GM12892 (cell line): ENCODE measurements at regions not wholly inside any gene's neighbourhood (a gene's known extent, or its start where the extent isn't known, plus 50 kb on each side); places are given as distances from the start of the nearest gene placed in this dataset.

ENCODE experiments used
- DNase-seq: peaks from one replicate; pipeline ENCODE4 v3.0.0; 2011; ENCODE audit not compliant: insufficient read length
- FAIRE-seq: peaks from 2 replicates; lab custom pipeline; 2011; peaks lifted over from hg19 to GRCh38; lab: Jason Lieb, UNC
- POLR2A ChIP-seq: IDR thresholded peaks from 2 replicates; pipeline ENCODE4 v1.6.1; 2011; ENCODE audit warnings: low read depth, low read length, control low read depth
- POLR2AphosphoS5 ChIP-seq: IDR thresholded peaks from 2 replicates; pipeline ENCODE4 v1.6.1; 2011; ENCODE audit warnings: low read depth, low read length, control low read depth
- TAF1 ChIP-seq: IDR thresholded peaks from 2 replicates; pipeline ENCODE4 v1.6.1; 2011; ENCODE audit warnings: low read depth, mild to moderate bottlenecking, control low read depth, low read length, borderline replicate concordance

GRCh38 chr6:169968541-169969270 lies 217.3 kb downstream of the ERMARD start:
- FAIRE-seq (no peak), DNase-seq (no peak)
- TF ChIP-seq POLR2A: no peak
- no peak for TF ChIP-seq TAF1
- no peak for TF ChIP-seq POLR2AphosphoS5

- FAIRE-seq: no peak
- no peak for DNase-seq
- TF ChIP-seq TAF1 (no peak), POLR2AphosphoS5 (no peak), POLR2A (no peak)
These were observed 216.3 kb downstream of the ERMARD start for GRCh38 chr6:169967687-169968086.

GRCh38 chr6:169966312-169967181 lies 215.1 kb downstream of the ERMARD start:
- DNase-seq: no peak
- no peak for FAIRE-seq
- TF ChIP-seq POLR2A (no peak), POLR2AphosphoS5 (no peak), TAF1 (no peak)

GRCh38 chr6:169965657-169966311 lies 214.4 kb downstream of the ERMARD start:
- FAIRE-seq: no peak

GRCh38 chr6:169965239-169965638 lies 213.8 kb downstream of the ERMARD start:
- no peak for FAIRE-seq
- TF ChIP-seq POLR2AphosphoS5: no peak
- no peak for TF ChIP-seq TAF1
- no peak for TF ChIP-seq POLR2A
- DNase-seq: no peak

More at GRCh38 chr6:169965657-169966311, 214.4 kb downstream of the ERMARD start:
- TF ChIP-seq TAF1 (no peak), POLR2A (no peak), POLR2AphosphoS5 (no peak)
- no peak for DNase-seq

- no peak for TF ChIP-seq TAF1
- TF ChIP-seq POLR2AphosphoS5: no peak
- no peak for TF ChIP-seq POLR2A
- DNase-seq (no peak), FAIRE-seq (no peak)
These were observed 213.2 kb downstream of the ERMARD start for GRCh38 chr6:169964486-169965180.

- TF ChIP-seq TAF1: no peak
- TF ChIP-seq POLR2AphosphoS5: no peak
- no peak for TF ChIP-seq POLR2A
- FAIRE-seq (no peak), DNase-seq (no peak)
These were observed 212.3 kb downstream of the ERMARD start for GRCh38 chr6:169963581-169964297.

- DNase-seq (no peak), FAIRE-seq (no peak)
- TF ChIP-seq POLR2AphosphoS5 (no peak), TAF1 (no peak)
These were observed 211.4 kb downstream of the ERMARD start for GRCh38 chr6:169962604-169963469.

- DNase-seq: no peak
- no peak for FAIRE-seq
- TF ChIP-seq POLR2AphosphoS5 (no peak), TAF1 (no peak), POLR2A (no peak)
These were observed 210.5 kb downstream of the ERMARD start for GRCh38 chr6:169961772-169962561.
